ENCODE measurements at regions not wholly inside any gene's neighbourhood (a gene's known extent, or its start where the extent isn't known, plus 50 kb on each side); places are given as distances from the start of the nearest gene placed in this dataset.
"Not testable (repeated sequence)": the region's sequence is repeated elsewhere in the genome, so short reads cannot be mapped to it uniquely, and the experiment has no call there.

- not testable (repeated sequence) for H3K4me3 Mint-ChIP-seq (ENCODE audit: unreplicated experiment); H3K27me3 Mint-ChIP-seq (ENCODE audit: unreplicated experiment); H3K27ac Mint-ChIP-seq (ENCODE audit: unreplicated experiment); H3K4me1 Mint-ChIP-seq (ENCODE audit: low read depth, unreplicated experiment); H3K9me3 Mint-ChIP-seq (ENCODE audit: unreplicated experiment); DNase-seq; H3K36me3 Mint-ChIP-seq (ENCODE audit: unreplicated experiment)
Measured at GRCh38 chr7:32789266-32789665, 102.3 kb downstream of the KBTBD2 start.

DNA sequence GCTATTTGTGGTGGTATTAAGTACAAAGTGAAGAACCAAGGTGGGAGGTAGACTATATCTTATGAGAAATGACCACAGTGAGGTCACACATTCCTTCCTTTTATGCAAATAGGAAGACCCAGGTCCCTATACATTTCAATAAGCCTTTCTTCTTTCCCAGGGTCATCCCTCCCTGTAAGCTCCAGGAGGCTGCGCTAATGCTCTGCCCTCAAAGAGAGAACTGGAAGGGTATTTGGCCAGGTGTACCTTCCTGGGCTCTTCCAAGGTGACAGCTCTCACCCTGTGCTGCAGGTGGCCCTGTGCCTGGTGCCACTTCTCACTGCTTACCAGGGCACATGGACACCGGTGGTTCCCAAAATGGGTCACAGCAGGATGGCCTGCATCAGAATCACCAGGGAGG is 103.4 kb downstream of the KBTBD2 start:
- H3K27ac Mint-ChIP-seq (ENCODE audit: unreplicated experiment); H3K4me3 Mint-ChIP-seq (ENCODE audit: unreplicated experiment); DNase-seq; H3K36me3 Mint-ChIP-seq (ENCODE audit: unreplicated experiment); H3K4me1 Mint-ChIP-seq (ENCODE audit: low read depth, unreplicated experiment); H3K27me3 Mint-ChIP-seq (ENCODE audit: unreplicated experiment); H3K9me3 Mint-ChIP-seq (ENCODE audit: unreplicated experiment): not testable (repeated sequence)

- not testable (repeated sequence) for H3K4me1 Mint-ChIP-seq (ENCODE audit: low read depth, unreplicated experiment); DNase-seq; H3K9me3 Mint-ChIP-seq (ENCODE audit: unreplicated experiment); H3K4me3 Mint-ChIP-seq (ENCODE audit: unreplicated experiment); H3K27me3 Mint-ChIP-seq (ENCODE audit: unreplicated experiment); H3K27ac Mint-ChIP-seq (ENCODE audit: unreplicated experiment)
- peaks cover 15% of the 10 kb centered on the region for H3K36me3 Mint-ChIP-seq (ENCODE audit: unreplicated experiment)
Measured at GRCh38 chr7:32785365-32785944, 106.1 kb downstream of the KBTBD2 start.

- not testable (repeated sequence) for H3K4me3 Mint-ChIP-seq (ENCODE audit: unreplicated experiment); H3K4me1 Mint-ChIP-seq (ENCODE audit: low read depth, unreplicated experiment); DNase-seq; H3K27ac Mint-ChIP-seq (ENCODE audit: unreplicated experiment); H3K27me3 Mint-ChIP-seq (ENCODE audit: unreplicated experiment); H3K9me3 Mint-ChIP-seq (ENCODE audit: unreplicated experiment)
- peaks cover 15% of the 10 kb centered on the region for H3K36me3 Mint-ChIP-seq (ENCODE audit: unreplicated experiment)
Measured at GRCh38 chr7:32779895-32780294, 111.7 kb downstream of the KBTBD2 start.

DNA sequence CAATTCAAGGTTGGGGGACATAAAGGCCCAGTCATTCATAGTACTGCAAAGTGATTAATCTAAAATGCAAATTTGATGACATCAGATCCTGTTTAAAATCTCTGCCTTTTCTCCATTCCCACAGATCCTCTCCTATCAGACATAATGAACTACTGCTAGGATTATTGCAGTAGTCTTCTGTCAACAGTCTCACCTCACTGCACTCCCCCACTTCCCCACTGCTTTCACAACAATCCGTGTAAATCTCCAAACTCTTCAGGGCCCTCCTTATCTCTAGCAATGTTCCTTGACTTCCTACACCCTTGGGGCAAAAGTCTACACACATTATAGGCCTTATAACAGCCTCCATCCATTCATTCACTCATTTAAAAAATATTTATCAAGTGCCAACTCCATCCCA is 112.4 kb downstream of the KBTBD2 start:
- Mint-ChIP-seq H3K4me3 (ENCODE audit: unreplicated experiment) (no peak overlapping the region), H3K27ac (ENCODE audit: unreplicated experiment) (no peak overlapping the region), H3K9me3 (ENCODE audit: unreplicated experiment) (peaks cover 4% of the 10 kb centered on the region), H3K36me3 (ENCODE audit: unreplicated experiment) (peaks cover 15% of the 10 kb centered on the region), H3K27me3 (ENCODE audit: unreplicated experiment) (peaks cover 3% of the 10 kb centered on the region), H3K4me1 (ENCODE audit: low read depth, unreplicated experiment) (no peaks in the 10 kb centered on the region)
- no peak for TF ChIP-seq CTCF (IDR thresholded peaks at IDR 0.05; ENCODE audit: partially characterized antibody, unreplicated experiment)
- DNase-seq: no peak

DNA sequence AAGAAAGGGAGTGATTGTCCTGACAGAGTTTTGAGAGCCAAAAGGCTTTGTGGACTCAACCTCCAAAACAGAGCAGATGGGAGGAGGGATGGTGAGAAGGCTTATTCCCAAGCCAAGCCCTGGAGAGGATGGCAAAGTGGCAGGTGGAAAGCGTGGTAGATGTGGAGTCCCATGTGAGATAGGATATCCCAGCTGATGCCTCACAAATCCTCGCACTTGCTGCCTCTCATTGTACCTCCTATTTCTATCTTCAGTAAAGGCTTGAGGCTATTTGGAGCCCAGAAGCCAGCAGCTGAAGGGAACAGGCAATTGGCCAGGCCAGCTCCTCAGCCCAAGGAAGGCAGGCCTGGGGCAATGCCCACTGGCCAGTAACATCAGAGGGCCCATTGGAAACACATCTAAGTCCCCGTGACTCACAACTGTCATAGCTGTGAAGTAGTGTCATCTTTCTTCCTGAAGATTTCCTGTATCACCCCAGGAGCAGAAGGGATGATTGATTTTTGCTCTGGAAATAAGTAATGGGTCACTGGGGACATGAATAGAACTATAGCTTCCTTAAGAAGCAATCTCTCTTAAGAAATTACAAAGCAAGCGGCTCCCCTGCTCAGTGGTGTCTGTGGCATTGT is 114.4 kb downstream of the KBTBD2 start:
- H3K4me1 Mint-ChIP-seq (ENCODE audit: low read depth, unreplicated experiment); DNase-seq; H3K9me3 Mint-ChIP-seq (ENCODE audit: unreplicated experiment); H3K27me3 Mint-ChIP-seq (ENCODE audit: unreplicated experiment); H3K4me3 Mint-ChIP-seq (ENCODE audit: unreplicated experiment); H3K36me3 Mint-ChIP-seq (ENCODE audit: unreplicated experiment); H3K27ac Mint-ChIP-seq (ENCODE audit: unreplicated experiment): not testable (repeated sequence)

DNA sequence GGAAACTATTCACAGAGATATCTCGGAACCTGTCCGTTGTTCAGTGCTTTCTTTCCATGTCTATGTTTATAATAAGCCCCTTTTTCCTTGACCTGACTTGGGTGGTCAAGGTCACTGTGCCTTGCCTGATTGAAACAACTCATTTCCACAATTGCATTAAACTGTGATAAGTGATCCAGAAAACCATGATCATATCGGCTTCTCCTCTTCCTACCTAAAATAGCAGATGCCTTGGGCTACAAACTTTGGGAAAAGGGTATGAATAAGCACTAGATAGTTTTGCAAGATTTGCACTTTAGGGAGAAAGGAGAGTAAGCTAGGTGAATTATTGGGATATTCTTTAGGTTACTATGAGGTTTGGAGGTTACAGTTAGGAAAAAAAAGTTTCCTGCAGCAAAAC is 115.2 kb downstream of the KBTBD2 start:
- not testable (repeated sequence) for H3K36me3 Mint-ChIP-seq (ENCODE audit: unreplicated experiment); H3K4me1 Mint-ChIP-seq (ENCODE audit: low read depth, unreplicated experiment); H3K27me3 Mint-ChIP-seq (ENCODE audit: unreplicated experiment); H3K4me3 Mint-ChIP-seq (ENCODE audit: unreplicated experiment); DNase-seq; H3K9me3 Mint-ChIP-seq (ENCODE audit: unreplicated experiment); H3K27ac Mint-ChIP-seq (ENCODE audit: unreplicated experiment)

DNA sequence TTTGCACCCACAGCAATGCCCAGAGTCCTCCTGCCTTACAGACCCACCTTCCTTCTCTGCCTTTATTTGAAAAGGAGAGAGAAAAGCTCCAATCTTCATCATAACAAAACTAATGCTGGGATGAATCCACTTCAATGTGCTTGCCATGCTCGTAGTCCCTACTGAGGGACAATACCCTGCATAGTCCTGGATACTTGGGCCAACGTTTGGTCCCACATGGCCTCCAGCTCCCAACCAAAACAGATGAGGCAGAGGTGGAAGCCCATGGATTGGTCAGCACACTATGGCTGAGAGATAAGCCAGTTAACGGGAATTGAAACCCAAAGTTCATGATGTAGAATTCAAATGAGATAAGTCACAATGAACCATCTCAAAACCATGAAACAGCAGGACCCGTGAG is 115.8 kb downstream of the KBTBD2 start:
- not testable (repeated sequence) for H3K27ac Mint-ChIP-seq (ENCODE audit: unreplicated experiment); H3K9me3 Mint-ChIP-seq (ENCODE audit: unreplicated experiment); DNase-seq; H3K36me3 Mint-ChIP-seq (ENCODE audit: unreplicated experiment); H3K4me3 Mint-ChIP-seq (ENCODE audit: unreplicated experiment); H3K4me1 Mint-ChIP-seq (ENCODE audit: low read depth, unreplicated experiment); H3K27me3 Mint-ChIP-seq (ENCODE audit: unreplicated experiment)

Data from glutamatergic neuron (in vitro differentiated cells).